OCI-LY7 (cell line): ENCODE measurements at regions not wholly inside any gene's neighbourhood (a gene's known extent, or its start where the extent isn't known, plus 50 kb on each side); places are given as distances from the start of the nearest gene placed in this dataset.

Experiments
- BruUV-seq: library from RNA; stranded (reverse); fragments of 400-500 nt; replicated peaks from 2 replicates; lab custom pipeline; 2021; lab: Mats Ljungman, UMichigan
- CTCF ChIA-PET: fragments of 300-600 bp; sonication (Branson Sonifier 250); formaldehyde crosslinking; loops from one replicate; lab custom pipeline; 2022; ENCODE audit warnings: antibody characterized with exemption; ENCODE audit not compliant: unreplicated experiment; lab: Charles Lee
- POLR2A ChIA-PET: fragments of 300-600 bp; sonication (Branson Sonifier 250); formaldehyde crosslinking; loops from one replicate; lab custom pipeline; 2022; ENCODE audit warnings: antibody characterized with exemption; lab: Charles Lee
- DNase-seq: peaks from one replicate; pipeline ENCODE4 v3.0.0-alpha.2; 2015; ENCODE audit warnings: low spot score
- H2AFZ ChIP-seq: fragments of 200-600 bp; sonication (generic), shearing (Covaris generic); 2 replicates; pipeline ENCODE4 v1.6.1; 2014; ENCODE audit warnings: mild to moderate bottlenecking, antibody characterized with exemption, low read length, moderate library complexity
- H3K27ac ChIP-seq: fragments of 200-600 bp; sonication (generic); 2 replicates; pipeline ENCODE4 v1.5.1; 2014; ENCODE audit warnings: mixed run types, low read depth, mild to moderate bottlenecking, moderate library complexity, low read length, inconsistent platforms; ENCODE audit not compliant: poor library complexity, severe bottlenecking
- H3K36me3 ChIP-seq: fragments of 200-600 bp; sonication (generic); 2 replicates; pipeline ENCODE4 v1.6.1; 2014; ENCODE audit warnings: mild to moderate bottlenecking, antibody characterized with exemption, low read length, moderate library complexity, mixed read lengths; ENCODE audit not compliant: insufficient read depth
- H3K4me1 ChIP-seq: fragments of 200-600 bp; sonication (generic); 2 replicates; pipeline ENCODE4 v1.5.1; 2014; ENCODE audit warnings: mild to moderate bottlenecking, low read length; ENCODE audit not compliant: insufficient read depth, poor library complexity, severe bottlenecking
- H3K4me2 ChIP-seq: fragments of 200-600 bp; sonication (generic); 2 replicates; pipeline ENCODE4 v1.6.1; 2014; ENCODE audit warnings: mild to moderate bottlenecking, low read length
- H3K4me3 ChIP-seq: fragments of 200-600 bp; sonication (generic); 2 replicates; pipeline ENCODE4 v1.5.1; 2014; ENCODE audit warnings: mild to moderate bottlenecking, low read depth, low read length; ENCODE audit not compliant: poor library complexity, severe bottlenecking
- H3K79me2 ChIP-seq: fragments of 200-600 bp; sonication (generic); 2 replicates; pipeline ENCODE4 v1.6.1; 2016; ENCODE audit warnings: low read depth, mild to moderate bottlenecking, low read length, moderate library complexity, mixed read lengths; ENCODE audit not compliant: insufficient read depth
- H3K9me2 ChIP-seq: fragments of 200-600 bp; sonication (generic); 2 replicates; pipeline ENCODE4 v1.6.1; 2016; ENCODE audit warnings: mild to moderate bottlenecking, low read length, mixed read lengths; ENCODE audit not compliant: insufficient read depth
- H3K9me3 ChIP-seq: fragments of 200-600 bp; sonication (generic); 2 replicates; pipeline ENCODE4 v1.6.1; 2014; ENCODE audit warnings: mild to moderate bottlenecking, mixed run types, low read length, mixed read lengths
- H4K20me1 ChIP-seq: fragments of 200-600 bp; sonication (generic); 2 replicates; pipeline ENCODE4 v1.6.1; 2014; ENCODE audit warnings: mild to moderate bottlenecking, antibody characterized with exemption, low read length, moderate library complexity, mixed read lengths; ENCODE audit not compliant: insufficient read depth
- EZH2phosphoT487 ChIP-seq: fragments of 200-600 bp; sonication (generic); IDR thresholded peaks from 2 replicates; pipeline ENCODE4 v1.6.1; 2018; ENCODE audit warnings: low read depth, borderline replicate concordance, mild to moderate bottlenecking, mixed run types, antibody characterized with exemption, low read length, moderate library complexity, mixed read lengths
- intact Hi-C: fragments of 100-400 bp; cut with micrococcal nuclease; formaldehyde crosslinking; loops from one replicate; pipeline ENCODE4 v1.10.0; 2022; ENCODE audit not compliant: unreplicated experiment
- TF ChIP-seq, protein P1 (sequence below): fragments of 200-600 bp; sonication (generic); conservative IDR thresholded peaks from 2 replicates; pipeline ENCODE4 v1.5.1; 2014; ENCODE audit warnings: mild to moderate bottlenecking, antibody characterized with exemption, low read length, moderate library complexity, mixed read lengths

DNA sequence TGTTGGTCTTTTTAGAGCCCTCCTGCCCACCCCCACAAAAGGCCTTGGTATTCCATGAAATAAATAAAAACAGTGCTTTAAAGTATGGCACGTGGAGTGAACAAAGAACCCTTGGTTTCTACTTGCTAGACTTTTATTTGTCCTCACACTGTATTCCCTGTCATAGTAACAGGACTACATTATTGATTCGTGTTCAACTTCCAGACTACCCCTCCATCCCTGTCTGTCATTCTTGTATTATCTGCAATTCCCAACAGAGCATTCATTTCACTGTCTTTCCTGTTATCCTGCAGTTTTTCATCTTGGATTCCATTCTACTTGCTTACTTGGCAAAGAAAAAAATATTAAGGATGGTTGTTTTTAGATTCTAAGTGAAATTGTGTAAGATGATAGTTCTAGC lies 307.4 kb upstream of the CNR1 start:
- intact Hi-C loops, result no loop called here
- Histone ChIP-seq H3K4me3 (no peak overlapping the region), H2AFZ (no peak overlapping the region), H3K9me2 (no peaks in the 10 kb centered on the region), H3K79me2 (no peaks in the 10 kb centered on the region), H3K4me2 (no peak overlapping the region), H3K27ac (no peak overlapping the region), H3K9me3 (peaks cover 23% of the 10 kb centered on the region; the same call in 1 of the 2 replicates), H3K4me1 (no peaks in the 10 kb centered on the region), H3K36me3 (no peaks in the 10 kb centered on the region), H4K20me1 (no peaks in the 10 kb centered on the region)
- ChIA-PET CTCF (no interaction called here), POLR2A (interaction anchor here (0.6 to 0.8 kb wide), 2 partner anchors 28 to 637 kb away, joined by 3 to 5 read pairs; no protein-coding TSS in a partner anchor)
- TF ChIP-seq, protein P1, sequence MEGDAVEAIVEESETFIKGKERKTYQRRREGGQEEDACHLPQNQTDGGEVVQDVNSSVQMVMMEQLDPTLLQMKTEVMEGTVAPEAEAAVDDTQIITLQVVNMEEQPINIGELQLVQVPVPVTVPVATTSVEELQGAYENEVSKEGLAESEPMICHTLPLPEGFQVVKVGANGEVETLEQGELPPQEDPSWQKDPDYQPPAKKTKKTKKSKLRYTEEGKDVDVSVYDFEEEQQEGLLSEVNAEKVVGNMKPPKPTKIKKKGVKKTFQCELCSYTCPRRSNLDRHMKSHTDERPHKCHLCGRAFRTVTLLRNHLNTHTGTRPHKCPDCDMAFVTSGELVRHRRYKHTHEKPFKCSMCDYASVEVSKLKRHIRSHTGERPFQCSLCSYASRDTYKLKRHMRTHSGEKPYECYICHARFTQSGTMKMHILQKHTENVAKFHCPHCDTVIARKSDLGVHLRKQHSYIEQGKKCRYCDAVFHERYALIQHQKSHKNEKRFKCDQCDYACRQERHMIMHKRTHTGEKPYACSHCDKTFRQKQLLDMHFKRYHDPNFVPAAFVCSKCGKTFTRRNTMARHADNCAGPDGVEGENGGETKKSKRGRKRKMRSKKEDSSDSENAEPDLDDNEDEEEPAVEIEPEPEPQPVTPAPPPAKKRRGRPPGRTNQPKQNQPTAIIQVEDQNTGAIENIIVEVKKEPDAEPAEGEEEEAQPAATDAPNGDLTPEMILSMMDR, result no peak
- TF ChIP-seq EZH2phosphoT487, result no peak
- BruUV-seq, result no TSS peak
- no peak for DNase-seq

DNA sequence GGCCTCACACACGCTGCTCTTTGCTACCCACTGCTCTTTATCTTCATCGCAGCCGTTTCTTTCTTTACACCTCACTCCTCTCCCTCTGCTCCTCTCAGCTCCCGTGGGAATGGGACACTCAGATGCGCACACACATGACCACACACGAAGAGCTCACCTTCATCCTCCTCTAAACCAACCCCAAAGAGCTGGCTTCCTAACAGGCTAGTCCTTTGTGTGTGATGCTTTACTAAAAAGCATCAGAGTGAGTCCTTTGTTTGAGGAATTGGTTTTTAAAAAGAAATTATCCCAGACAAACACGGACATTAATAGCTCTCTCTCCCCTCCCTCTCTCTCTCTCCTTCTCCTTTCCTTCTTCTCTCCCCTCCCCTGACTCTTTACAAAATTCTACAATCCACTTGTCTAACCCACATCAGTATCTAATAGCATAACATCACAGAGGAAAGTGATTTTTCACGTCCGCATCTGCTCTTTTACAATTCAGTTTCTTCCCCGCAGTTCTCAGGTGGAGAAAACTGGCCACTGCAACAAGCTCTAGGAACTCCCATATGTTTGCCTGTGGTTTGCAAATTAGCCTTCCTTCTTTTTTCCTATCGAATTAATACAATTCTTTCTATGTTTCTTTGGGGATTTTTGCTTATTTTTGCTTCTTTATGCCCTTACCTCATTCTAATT lies 306.8 kb upstream of the CNR1 start:
- intact Hi-C loops, result no loop called here
- Histone ChIP-seq H3K9me2 (no peaks in the 10 kb centered on the region), H4K20me1 (no peaks in the 10 kb centered on the region), H3K4me1 (no peaks in the 10 kb centered on the region), H3K4me3 (no peak overlapping the region), H3K27ac (no peak overlapping the region), H3K79me2 (no peaks in the 10 kb centered on the region), H3K36me3 (no peaks in the 10 kb centered on the region), H3K4me2 (no peak overlapping the region), H2AFZ (no peak overlapping the region), H3K9me3 (peaks cover 19% of the 10 kb centered on the region; the same call in 1 of the 2 replicates)
- no peak for DNase-seq
- TF ChIP-seq EZH2phosphoT487, result no peak
- TF ChIP-seq, protein P1, result no peak
- ChIA-PET POLR2A (interaction anchor here (0.5 kb wide), 1 partner anchor 366 kb away, joined by 3 read pairs; no protein-coding TSS in a partner anchor), CTCF (no interaction called here)
- no TSS peak for BruUV-seq

DNA sequence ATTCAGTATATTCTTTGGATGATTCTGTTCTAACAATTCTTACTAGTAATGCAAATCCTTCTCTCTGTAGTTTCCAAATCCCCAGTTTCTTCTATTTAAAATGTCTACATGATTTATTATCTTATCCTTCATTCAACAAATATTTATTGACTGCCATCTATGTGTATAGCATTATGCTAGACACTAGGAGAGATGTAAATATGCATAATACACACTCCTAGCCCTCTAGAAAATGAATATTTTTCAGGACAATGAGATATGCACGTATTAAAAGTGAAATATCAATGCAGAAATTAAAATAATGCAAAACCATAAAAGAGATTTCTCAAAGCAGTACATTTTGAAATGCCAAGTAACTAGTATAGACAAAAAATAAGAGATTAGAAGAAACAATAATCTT lies 293.5 kb upstream of the CNR1 start:
- no peak for TF ChIP-seq EZH2phosphoT487
- TF ChIP-seq, protein P1, result no peak
- H4K20me1 ChIP-seq, result no peaks in the 10 kb centered on the region
- no peak overlapping the region for H3K27ac ChIP-seq
- no TSS peak for BruUV-seq
- H3K79me2 ChIP-seq, result no peaks in the 10 kb centered on the region
- no peak overlapping the region for H3K4me2 ChIP-seq
- ChIA-PET POLR2A (no interaction called here), CTCF (no interaction called here)
- H3K36me3 ChIP-seq, result no peaks in the 10 kb centered on the region
- DNase-seq, result no peak
- no peak overlapping the region for H3K4me3 ChIP-seq
- no peak overlapping the region for H2AFZ ChIP-seq
- intact Hi-C loops, result loop anchor here (10.0 kb wide), 1 partner anchor 325 kb away; no protein-coding TSS in a partner anchor
- H3K9me3 ChIP-seq, result no peaks in the 10 kb centered on the region
- H3K9me2 ChIP-seq, result no peaks in the 10 kb centered on the region
- no peaks in the 10 kb centered on the region for H3K4me1 ChIP-seq
